ENCODE measurements at regions not wholly inside any gene's neighbourhood (a gene's known extent, or its start where the extent isn't known, plus 50 kb on each side); places are given as distances from the start of the nearest gene placed in this dataset.

- TF ChIP-seq POLR2A (IDR thresholded peaks at IDR 0.05; ENCODE audit: extremely low read depth, insufficient read length) (no peak), CTCF (IDR thresholded peaks at IDR 0.05; ENCODE audit: low read depth, low read length) (no peak), MYC (IDR thresholded peaks at IDR 0.05; ENCODE audit: low read depth, low read length) (no peak)
Observed at GRCh38 chr6:88359530-88360202, 193.5 kb upstream of the CNR1 start.
